Ramos (cell line): ENCODE measurements at regions not wholly inside any gene's neighbourhood (a gene's known extent, or its start where the extent isn't known, plus 50 kb on each side); places are given as distances from the start of the nearest gene placed in this dataset.
"Not testable (repeated sequence)": the region's sequence is repeated elsewhere in the genome, so short reads cannot be mapped to it uniquely, and the experiment has no call there.

Experiments
- in situ Hi-C: fragments of 300-500 bp; cut with MboI; formaldehyde crosslinking; loops from one replicate; pipeline ENCODE4 v1.14.3; 2022; ENCODE audit warnings: low sequenced_read_pairs; ENCODE audit not compliant: unreplicated experiment

DNA sequence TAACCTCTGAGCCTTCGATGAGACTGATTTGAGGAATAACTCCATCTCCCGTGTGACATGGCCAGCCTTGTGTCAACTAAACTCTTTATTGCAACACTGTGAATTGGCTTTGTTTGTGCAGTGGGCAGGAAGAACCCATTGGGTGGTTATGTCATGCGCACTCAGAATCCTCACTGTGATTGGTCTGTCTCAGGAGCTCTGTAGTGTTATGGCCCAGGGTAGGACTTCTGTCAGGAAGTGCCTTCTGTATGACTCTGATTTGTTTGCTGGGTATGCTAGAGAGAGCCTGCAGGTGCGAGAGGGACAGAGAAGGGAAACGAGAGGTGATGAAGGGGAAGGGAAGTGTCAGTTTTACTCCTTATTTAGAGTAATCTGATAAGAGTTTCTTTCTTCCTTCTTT lies 71.5 kb upstream of the DCD start:
- in situ Hi-C loops = no loop called here

DNA sequence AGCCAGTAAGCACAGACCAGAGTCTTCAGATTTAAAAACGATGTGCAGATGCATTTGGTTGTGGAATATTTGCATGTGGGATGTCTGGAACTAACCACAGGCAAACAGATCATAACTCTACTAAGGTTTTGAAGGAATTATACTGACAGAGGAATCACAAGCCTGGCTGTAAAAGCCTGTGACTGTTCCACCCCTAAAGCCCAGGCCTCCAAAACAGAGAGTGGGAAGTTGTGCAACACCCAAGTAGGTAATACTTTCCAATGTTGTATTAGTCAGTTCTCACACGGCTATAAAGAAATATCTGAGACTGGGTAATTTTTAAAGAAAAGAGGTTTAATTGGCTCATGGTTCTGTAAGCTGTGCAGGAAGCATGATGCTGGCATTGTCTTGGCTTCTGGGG lies 68.1 kb upstream of the DCD start:
- in situ Hi-C loops = no loop called here

DNA sequence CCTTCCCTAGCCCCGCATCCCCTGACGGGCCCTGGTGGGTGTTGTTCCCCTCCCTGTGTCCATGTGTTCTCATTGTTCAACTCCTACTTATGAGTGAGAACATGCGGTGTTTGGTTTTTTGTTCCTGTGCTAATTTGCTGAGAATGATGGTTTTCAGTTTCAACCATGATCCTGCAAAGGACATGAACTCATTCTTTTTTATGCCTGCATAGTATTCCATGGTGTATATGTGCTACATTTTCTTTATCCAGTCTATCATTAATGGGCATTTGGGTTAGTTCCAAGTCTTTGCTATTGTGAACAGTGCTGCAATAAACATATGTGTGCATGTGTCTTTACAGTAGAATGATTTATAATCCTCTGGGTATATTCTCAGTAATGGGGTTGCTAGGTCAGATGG lies 65.7 kb upstream of the DCD start:
- in situ Hi-C loops = not testable (repeated sequence)

DNA sequence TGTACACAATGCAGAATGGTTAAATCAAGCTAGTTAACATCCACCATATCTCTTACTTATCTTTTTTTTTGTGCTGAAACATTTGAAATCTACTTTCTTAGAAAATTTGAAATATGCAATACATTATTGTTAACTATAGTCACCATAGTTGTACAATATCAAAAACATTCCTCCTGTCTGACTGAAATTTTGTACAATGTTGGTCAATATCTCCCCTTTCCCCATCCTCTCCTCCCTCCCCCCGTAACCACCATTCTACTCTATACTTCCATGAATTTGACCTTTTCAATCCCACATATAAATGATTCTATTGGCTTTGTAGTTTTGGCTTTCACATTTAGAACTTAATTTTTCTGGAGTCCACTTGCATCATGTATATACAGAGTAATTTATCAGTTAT lies 63.5 kb upstream of the DCD start:
- in situ Hi-C loops = no loop called here

DNA sequence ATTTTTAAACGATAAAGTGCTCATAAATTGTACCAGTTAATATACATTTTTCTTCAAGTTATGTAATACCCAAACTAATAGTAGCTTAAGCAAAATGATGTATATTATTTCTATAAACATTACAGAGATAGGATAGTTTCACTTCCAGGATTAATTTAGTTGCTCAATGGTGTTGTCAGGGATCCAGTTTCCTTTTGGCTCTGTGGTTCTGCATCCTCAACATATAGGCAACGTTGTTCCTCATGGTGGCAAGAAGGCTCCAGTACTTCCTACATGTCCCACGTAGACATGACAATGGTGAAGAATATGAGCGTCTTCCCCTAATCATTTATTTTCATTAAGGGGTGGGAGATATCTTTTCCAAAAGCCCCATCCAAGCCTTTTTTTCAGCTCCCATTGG lies 60.7 kb upstream of the DCD start:
- in situ Hi-C loops = no loop called here

DNA sequence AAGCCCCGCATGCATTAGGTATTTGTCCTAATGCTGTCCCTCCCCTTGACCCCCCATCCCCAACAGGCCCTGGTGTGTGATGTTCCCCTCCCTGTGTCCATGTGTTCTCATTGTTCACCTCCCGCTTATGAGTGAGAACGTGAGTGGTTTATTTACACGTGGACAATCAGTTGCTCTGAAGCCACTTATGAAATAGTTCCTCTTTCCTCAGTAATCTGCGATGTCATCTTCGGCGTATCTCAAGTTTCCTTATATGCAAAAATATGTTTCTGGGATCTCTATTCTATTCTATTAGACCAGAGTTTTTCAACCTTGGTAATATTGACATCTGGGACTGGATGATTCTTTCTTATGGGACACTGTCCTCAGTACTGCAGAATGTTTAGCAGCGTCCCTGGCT lies 56.0 kb upstream of the DCD start:
- in situ Hi-C loops = no loop called here

DNA sequence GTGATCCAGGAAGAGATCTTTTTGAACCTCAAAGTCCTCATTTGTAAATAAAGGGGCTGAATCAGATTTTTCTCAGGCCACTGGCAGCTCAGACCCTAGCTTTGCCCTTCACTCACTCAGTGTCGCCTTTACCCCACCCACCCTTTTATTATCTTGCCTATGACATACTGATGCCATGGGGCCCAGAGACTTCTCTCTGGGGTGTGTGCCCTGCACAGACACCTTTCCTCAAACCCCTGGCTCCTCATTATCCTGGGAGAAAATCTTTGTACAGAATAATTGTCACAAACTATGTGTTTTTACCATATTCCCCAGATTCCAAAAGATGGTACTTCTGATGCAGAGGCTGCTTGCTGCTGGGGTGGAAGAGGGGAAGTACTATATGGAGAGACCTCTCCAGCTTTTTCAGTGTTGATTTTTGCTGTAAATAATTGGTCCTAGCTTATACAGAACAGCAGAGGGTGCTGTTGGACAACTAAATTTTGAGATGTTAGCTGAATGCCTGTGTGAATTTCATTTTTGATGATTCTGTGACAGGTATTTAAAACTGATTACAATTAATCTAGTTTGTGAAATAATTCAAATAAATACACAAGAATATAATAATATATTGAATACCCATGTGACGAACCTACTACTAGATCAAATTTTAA lies 53.9 kb upstream of the DCD start:
- in situ Hi-C loops = no loop called here

DNA sequence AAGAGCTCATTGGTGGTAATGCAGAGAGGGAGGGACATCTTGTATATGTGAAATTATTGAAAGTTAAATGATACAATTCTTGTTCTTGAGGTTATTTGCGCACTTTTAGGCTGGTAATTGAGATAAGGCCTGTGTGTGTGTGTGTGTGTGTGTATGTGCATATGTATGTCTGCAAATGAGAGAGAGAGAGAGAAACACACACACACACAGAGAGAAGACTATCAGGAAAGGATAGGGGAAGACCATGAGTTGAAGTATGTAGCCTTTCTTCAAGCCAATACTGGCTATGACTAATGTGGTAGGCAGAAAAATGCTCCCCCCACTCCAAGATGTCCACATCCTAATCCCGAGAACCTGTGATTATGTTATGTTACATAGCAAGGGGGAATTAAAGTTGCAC lies 52.7 kb upstream of the DCD start:
- in situ Hi-C loops = no loop called here

DNA sequence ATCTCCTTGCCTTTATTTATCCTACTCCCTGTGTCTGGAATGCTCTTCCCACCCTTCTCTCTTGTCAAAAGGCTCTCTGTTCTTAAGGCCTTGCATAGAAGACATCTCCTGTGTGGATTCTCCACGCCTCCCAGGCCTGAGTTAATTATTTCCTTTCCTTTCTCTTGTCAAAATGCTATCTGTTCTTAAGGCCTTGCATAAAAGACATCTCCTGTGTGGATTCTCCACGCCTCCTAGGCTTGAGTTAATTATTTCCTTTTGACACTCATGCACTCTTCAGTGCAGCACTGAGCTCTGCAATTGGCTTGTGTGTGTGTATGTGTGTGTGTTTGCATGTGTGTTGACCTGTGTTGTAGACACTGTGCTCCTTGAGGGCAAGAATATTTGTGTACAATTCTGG lies 52.1 kb upstream of the DCD start:
- in situ Hi-C loops = no loop called here
